ENCODE measurements at regions not wholly inside any gene's neighbourhood (a gene's known extent, or its start where the extent isn't known, plus 50 kb on each side); places are given as distances from the start of the nearest gene placed in this dataset.

DNA sequence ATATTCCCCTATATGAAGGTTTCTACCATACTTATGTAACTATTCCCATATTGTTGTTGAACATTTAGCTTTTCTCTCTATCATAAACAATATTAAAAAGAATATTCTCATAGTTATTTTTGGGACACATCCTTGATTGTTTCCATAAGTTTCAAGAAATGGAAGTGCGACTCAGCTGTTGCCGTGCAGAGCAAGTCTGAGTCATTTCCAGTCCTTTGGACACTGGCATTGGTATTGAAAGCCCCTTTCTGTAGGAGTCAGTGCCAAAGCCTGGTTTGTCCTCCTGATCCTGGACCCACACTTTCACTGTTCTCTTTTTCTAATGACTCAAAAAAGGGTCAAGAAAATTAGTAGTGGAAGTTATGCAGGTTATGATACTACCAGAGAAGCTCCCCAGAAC, 108.3 kb upstream of the DIAPH2 start:
- TF ChIP-seq BCL3 (IDR thresholded peaks at IDR 0.05) = no peak
- no peak for TF ChIP-seq CEBPB (IDR thresholded peaks at IDR 0.05)
- no peak for TF ChIP-seq ZC3H11A (IDR thresholded peaks at IDR 0.05)
- TF ChIP-seq KDM5A (IDR thresholded peaks at IDR 0.05) = no peak
- TF ChIP-seq, protein P1, sequence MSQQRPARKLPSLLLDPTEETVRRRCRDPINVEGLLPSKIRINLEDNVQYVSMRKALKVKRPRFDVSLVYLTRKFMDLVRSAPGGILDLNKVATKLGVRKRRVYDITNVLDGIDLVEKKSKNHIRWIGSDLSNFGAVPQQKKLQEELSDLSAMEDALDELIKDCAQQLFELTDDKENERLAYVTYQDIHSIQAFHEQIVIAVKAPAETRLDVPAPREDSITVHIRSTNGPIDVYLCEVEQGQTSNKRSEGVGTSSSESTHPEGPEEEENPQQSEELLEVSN (IDR thresholded peaks at IDR 0.05; ENCODE audit: borderline replicate concordance, low read depth) = no peak
- no peak for TF ChIP-seq PHF8 (IDR thresholded peaks at IDR 0.05; ENCODE audit: borderline replicate concordance, low read depth)
- no peak for TF ChIP-seq TP53 (CRISPR knock-in tag; IDR thresholded peaks at IDR 0.05)
- no peak for TF ChIP-seq JUNB (IDR thresholded peaks at IDR 0.05)
- TF ChIP-seq SREBF2 (IDR thresholded peaks at IDR 0.05) = no peak
- TF ChIP-seq, protein P2, sequence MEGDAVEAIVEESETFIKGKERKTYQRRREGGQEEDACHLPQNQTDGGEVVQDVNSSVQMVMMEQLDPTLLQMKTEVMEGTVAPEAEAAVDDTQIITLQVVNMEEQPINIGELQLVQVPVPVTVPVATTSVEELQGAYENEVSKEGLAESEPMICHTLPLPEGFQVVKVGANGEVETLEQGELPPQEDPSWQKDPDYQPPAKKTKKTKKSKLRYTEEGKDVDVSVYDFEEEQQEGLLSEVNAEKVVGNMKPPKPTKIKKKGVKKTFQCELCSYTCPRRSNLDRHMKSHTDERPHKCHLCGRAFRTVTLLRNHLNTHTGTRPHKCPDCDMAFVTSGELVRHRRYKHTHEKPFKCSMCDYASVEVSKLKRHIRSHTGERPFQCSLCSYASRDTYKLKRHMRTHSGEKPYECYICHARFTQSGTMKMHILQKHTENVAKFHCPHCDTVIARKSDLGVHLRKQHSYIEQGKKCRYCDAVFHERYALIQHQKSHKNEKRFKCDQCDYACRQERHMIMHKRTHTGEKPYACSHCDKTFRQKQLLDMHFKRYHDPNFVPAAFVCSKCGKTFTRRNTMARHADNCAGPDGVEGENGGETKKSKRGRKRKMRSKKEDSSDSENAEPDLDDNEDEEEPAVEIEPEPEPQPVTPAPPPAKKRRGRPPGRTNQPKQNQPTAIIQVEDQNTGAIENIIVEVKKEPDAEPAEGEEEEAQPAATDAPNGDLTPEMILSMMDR (IDR thresholded peaks at IDR 0.05) = no peak
- no peak for TF ChIP-seq POLR2AphosphoS2 (conservative IDR thresholded peaks at IDR 0.05; ENCODE audit: low read length)
- TF ChIP-seq NFE2L2 (conservative IDR thresholded peaks at IDR 0.05; ENCODE audit: low read length) = no peak
- TF ChIP-seq ZFP36 (IDR thresholded peaks at IDR 0.05; ENCODE audit: borderline replicate concordance, partially characterized antibody) = no peak
- DNase-seq (ENCODE audit: low read depth in 1 of 2, low spot score in 1 of 2) (no peak), ATAC-seq (no peak), FAIRE-seq (no peak)
- Histone ChIP-seq H3K4me2 (no peak overlapping the region), H3K9me3 (no peaks in the 10 kb centered on the region), H3K4me1 (no peaks in the 10 kb centered on the region), H3K4me3 (no peak overlapping the region), H3K27ac (no peak overlapping the region)
- POLR2A ChIA-PET = no interaction called here
- CTCF ChIA-PET = no interaction called here
- WGBS (ENCODE audit: missing lambda C conversion rate) = 42% methylated on average over 2 of the region's 2 CpGs

DNA sequence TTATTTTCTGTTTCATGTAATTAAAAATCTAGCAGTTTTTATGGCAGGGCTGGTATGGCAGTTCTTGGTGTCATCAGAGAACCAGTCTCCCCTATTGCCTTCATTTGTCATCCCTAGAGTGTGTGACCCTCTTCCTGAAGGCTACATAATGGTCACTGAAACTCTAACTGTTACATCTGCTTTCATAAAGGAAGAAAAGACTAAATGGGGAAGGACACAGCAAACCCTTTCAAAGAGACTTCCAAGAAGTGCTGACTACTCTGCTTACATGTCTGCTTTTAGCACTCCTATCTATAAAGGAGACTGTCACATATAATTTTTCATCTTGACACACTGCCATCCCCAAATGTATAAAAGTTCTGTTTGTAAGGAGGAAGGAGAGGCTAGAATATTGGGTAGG, 105.9 kb upstream of the DIAPH2 start:
- no peak overlapping the region for H3K4me2 ChIP-seq
- no peak overlapping the region for H3K27ac ChIP-seq
- no peak for DNase-seq (ENCODE audit: low read depth in 1 of 2, low spot score in 1 of 2)
- no peaks in the 10 kb centered on the region for H3K9me3 ChIP-seq
- no peak overlapping the region for H3K4me3 ChIP-seq
- no peaks in the 10 kb centered on the region for H3K4me1 ChIP-seq
- no peak for FAIRE-seq
- TF ChIP-seq BHLHE40 (IDR thresholded peaks at IDR 0.05; ENCODE audit: low read depth, low read length) = no peak
- ChIA-PET POLR2A (no interaction called here), CTCF (no interaction called here)
- ATAC-seq = no peak

DNA sequence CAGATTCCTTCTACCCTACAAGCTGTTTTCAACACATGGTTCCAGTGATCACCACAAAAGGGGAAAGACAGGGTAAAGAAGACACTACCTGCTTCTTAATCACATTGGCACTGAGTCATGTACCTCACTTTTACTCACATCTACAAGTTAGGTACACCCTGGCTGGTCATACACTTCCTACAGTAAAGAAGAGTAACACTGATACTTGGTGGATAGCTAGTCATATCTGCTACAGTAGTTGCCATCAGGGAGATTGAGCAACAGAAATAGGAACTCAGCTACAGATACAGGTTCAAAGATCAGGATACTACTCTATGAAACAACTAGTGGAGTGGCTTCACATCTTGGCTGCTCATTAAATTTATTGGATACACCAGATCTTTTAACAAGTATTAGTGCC, 105.4 kb upstream of the DIAPH2 start:
- H3K4me2 ChIP-seq = no peak overlapping the region
- H3K27ac ChIP-seq = no peak overlapping the region
- ATAC-seq (no peak), DNase-seq (ENCODE audit: low read depth in 1 of 2, low spot score in 1 of 2) (no peak), FAIRE-seq (no peak)
- ChIA-PET CTCF (no interaction called here), POLR2A (no interaction called here)
- TF ChIP-seq EP300 (IDR thresholded peaks at IDR 0.05) = no peak
- TF ChIP-seq FOXS1 (CRISPR knock-in tag; IDR thresholded peaks at IDR 0.05) = no peak
- TF ChIP-seq HOXA7 (CRISPR knock-in tag; IDR thresholded peaks at IDR 0.05) = no peak
- TF ChIP-seq JUN (IDR thresholded peaks at IDR 0.05) = no peak
- H3K4me1 ChIP-seq = no peaks in the 10 kb centered on the region
- H3K4me3 ChIP-seq = no peak overlapping the region
- H3K9me3 ChIP-seq = no peaks in the 10 kb centered on the region

- CTCF ChIA-PET = no interaction called here
- Histone ChIP-seq H3K27ac (no peak overlapping the region), H3K4me3 (no peak overlapping the region), H3K9me3 (no peaks in the 10 kb centered on the region), H3K4me2 (no peak overlapping the region), H3K4me1 (no peaks in the 10 kb centered on the region)
- no peak for FAIRE-seq
- no peak for TF ChIP-seq NR3C1 (IDR thresholded peaks at IDR 0.05)
- TF ChIP-seq, protein P3, sequence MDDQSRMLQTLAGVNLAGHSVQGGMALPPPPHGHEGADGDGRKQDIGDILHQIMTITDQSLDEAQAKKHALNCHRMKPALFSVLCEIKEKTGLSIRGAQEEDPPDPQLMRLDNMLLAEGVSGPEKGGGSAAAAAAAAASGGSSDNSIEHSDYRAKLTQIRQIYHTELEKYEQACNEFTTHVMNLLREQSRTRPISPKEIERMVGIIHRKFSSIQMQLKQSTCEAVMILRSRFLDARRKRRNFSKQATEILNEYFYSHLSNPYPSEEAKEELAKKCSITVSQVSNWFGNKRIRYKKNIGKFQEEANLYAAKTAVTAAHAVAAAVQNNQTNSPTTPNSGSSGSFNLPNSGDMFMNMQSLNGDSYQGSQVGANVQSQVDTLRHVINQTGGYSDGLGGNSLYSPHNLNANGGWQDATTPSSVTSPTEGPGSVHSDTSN (IDR thresholded peaks at IDR 0.05) = no peak
- TF ChIP-seq ZFP36 (IDR thresholded peaks at IDR 0.05; ENCODE audit: borderline replicate concordance, partially characterized antibody) = no peak
- TF ChIP-seq CHD4 (IDR thresholded peaks at IDR 0.05; ENCODE audit: borderline replicate concordance) = no peak
- TF ChIP-seq RARB (CRISPR knock-in tag; IDR thresholded peaks at IDR 0.05) = no peak
- TF ChIP-seq CBX8 (IDR thresholded peaks at IDR 0.05) = no peak
- TF ChIP-seq EP300 (IDR thresholded peaks at IDR 0.05) = no peak
- no peak for TF ChIP-seq TP53 (CRISPR knock-in tag; IDR thresholded peaks at IDR 0.05)
- no peak for TF ChIP-seq HEYL (CRISPR knock-in tag; IDR thresholded peaks at IDR 0.05)
- TF ChIP-seq, protein P4, sequence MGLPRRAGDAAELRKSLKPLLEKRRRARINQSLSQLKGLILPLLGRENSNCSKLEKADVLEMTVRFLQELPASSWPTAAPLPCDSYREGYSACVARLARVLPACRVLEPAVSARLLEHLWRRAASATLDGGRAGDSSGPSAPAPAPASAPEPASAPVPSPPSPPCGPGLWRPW (IDR thresholded peaks at IDR 0.05) = no peak
- POLR2A ChIA-PET = no interaction called here
- no peak for DNase-seq (ENCODE audit: low read depth in 1 of 2, low spot score in 1 of 2)
- no peak for ATAC-seq
- 64% methylated on average over 2 of the region's 2 CpGs for WGBS (ENCODE audit: missing lambda C conversion rate)
These were observed 94.2 kb upstream of the DIAPH2 start for GRCh38 chrX:96590403-96590802.
